ENCODE measurements at regions not wholly inside any gene's neighbourhood (a gene's known extent, or its start where the extent isn't known, plus 50 kb on each side); places are given as distances from the start of the nearest gene placed in this dataset.

GRCh38 chr11:131108760-131109159 is 192.5 kb upstream of the SNX19 start:
- TF ChIP-seq, protein P1, sequence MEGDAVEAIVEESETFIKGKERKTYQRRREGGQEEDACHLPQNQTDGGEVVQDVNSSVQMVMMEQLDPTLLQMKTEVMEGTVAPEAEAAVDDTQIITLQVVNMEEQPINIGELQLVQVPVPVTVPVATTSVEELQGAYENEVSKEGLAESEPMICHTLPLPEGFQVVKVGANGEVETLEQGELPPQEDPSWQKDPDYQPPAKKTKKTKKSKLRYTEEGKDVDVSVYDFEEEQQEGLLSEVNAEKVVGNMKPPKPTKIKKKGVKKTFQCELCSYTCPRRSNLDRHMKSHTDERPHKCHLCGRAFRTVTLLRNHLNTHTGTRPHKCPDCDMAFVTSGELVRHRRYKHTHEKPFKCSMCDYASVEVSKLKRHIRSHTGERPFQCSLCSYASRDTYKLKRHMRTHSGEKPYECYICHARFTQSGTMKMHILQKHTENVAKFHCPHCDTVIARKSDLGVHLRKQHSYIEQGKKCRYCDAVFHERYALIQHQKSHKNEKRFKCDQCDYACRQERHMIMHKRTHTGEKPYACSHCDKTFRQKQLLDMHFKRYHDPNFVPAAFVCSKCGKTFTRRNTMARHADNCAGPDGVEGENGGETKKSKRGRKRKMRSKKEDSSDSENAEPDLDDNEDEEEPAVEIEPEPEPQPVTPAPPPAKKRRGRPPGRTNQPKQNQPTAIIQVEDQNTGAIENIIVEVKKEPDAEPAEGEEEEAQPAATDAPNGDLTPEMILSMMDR (IDR thresholded peaks at IDR 0.05), result no peak
- H3K9me3 ChIP-seq, result peaks cover 0 to 15% (median 3%) of the 10 kb centered on the region in 11 donors
- ATAC-seq (no peak), DNase-seq (no peak)
- intact Hi-C loops (cut with DNase I), result no loop called here
- no peaks in the 10 kb centered on the region for H3K4me1 ChIP-seq
- 57 to 63% methylated on average over 1 of the region's 1 CpG for WGBS, 2 donors
- H3K36me3 ChIP-seq, result no peaks in the 10 kb centered on the region
- H3K4me3 ChIP-seq, result no peak overlapping the region
- peaks cover 0 to 11% (median 0%) of the 10 kb centered on the region in 7 donors for H3K27me3 ChIP-seq
- no peak overlapping the region for H3K27ac ChIP-seq

DNA sequence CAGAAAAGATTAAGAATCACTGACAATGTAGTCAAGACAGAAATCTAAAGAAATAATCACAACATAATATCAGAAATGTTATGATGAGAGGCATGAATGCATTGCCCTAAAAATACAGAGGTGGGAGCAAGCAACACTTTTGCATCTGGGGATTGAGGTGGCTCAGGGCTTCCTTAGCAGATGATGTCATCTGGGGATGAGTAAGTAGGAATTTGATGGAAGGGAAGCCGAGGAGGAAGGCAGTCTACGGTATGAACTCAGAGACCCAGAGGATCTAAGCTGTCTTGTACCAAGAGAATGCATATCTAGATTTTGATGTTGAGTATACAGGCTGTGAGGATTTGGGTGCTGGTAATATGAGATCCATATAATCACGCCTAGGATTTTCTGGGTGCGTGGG is 193.0 kb upstream of the SNX19 start:
- H3K4me1 ChIP-seq, result no peaks in the 10 kb centered on the region
- intact Hi-C loops (cut with DNase I), result no loop called here
- WGBS, 2 donors, result 64 to 66% methylated on average over 4 of the region's 4 CpGs
- H3K27ac ChIP-seq, result no peak overlapping the region
- H3K4me3 ChIP-seq, result no peak overlapping the region
- TF ChIP-seq, protein P1 (IDR thresholded peaks at IDR 0.05), result no peak
- H3K36me3 ChIP-seq, result no peaks in the 10 kb centered on the region
- ATAC-seq (no peak), DNase-seq (no peak)
- peaks cover 0 to 15% (median 3%) of the 10 kb centered on the region in 11 donors for H3K9me3 ChIP-seq
- H3K27me3 ChIP-seq, result peaks cover 0 to 9% (median 0%) of the 10 kb centered on the region in 7 donors

DNA sequence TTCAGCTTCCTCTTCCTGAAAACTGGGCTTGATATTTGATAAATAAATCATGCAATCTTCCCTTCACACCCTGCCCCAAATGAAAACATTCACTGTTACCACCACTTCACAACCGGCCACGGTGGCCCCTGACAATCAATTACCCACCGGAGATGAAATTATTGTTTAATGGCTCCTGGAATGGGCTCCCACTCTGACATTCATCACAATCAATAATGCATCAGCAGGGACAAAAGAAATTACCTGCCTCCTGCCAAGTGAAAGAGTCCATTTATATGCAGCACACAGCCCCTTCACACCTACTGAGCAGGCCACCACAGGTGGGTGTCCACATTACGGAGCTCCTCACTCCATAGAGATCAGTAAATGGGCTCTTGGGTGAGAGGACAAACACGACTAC is 193.5 kb upstream of the SNX19 start:
- no peak for ATAC-seq
- WGBS, 2 donors, result 82 to 85% methylated on average over 5 of the region's 5 CpGs
- Histone ChIP-seq H3K4me3 (no peak overlapping the region), H3K27me3 (peaks cover 0 to 7% (median 0%) of the 10 kb centered on the region in 7 donors), H3K36me3 (no peaks in the 10 kb centered on the region), H3K4me1 (no peaks in the 10 kb centered on the region), H3K9me3 (peaks cover 0 to 15% (median 3%) of the 10 kb centered on the region in 11 donors), H3K27ac (no peak overlapping the region)
- intact Hi-C loops (cut with DNase I), result no loop called here
- DNase-seq, result no peak
- TF ChIP-seq, protein P1 (IDR thresholded peaks at IDR 0.05), result no peak

DNA sequence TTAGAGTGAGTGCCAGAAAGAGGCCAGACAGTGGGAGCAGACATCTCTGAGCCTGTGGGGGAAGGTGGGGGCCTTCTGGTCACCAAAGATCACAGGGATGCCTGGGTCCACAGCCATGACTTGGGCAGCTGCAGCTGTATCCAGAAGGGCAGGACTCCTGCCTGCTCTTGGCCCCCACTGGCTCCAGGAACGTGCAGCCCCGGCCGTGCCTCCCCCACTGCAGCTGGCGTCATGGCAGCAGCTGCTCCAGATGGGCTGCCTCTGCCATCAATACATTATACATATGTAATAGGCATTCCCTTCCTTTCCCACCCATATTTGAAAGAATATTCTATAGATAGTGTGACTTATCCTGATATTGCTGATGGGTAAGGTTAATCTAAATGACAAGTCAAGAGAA is 195.5 kb upstream of the SNX19 start:
- ATAC-seq (no peak), DNase-seq (no peak)
- Histone ChIP-seq H3K4me1 (no peaks in the 10 kb centered on the region), H3K36me3 (no peaks in the 10 kb centered on the region), H3K9me3 (peaks cover 0 to 15% (median 3%) of the 10 kb centered on the region in 11 donors), H3K27ac (no peak overlapping the region), H3K27me3 (no peaks in the 10 kb centered on the region), H3K4me3 (no peak overlapping the region)
- TF ChIP-seq, protein P1 (IDR thresholded peaks at IDR 0.05), result no peak
- intact Hi-C loops (cut with DNase I), result no loop called here
- WGBS, 2 donors, result 81 to 95% methylated on average over 4 of the region's 4 CpGs

Data from heart right ventricle (tissue), 16 donors.